Fibroblast of the aortic adventitia (primary cell): ENCODE measurements at regions not wholly inside any gene's neighbourhood (a gene's known extent, or its start where the extent isn't known, plus 50 kb on each side); places are given as distances from the start of the nearest gene placed in this dataset.

ENCODE experiments used
- DNase-seq: peaks from one replicate; pipeline ENCODE4 v3.0.0-alpha.2; 2010; ENCODE audit warnings: low read depth
- H3K4me3 ChIP-seq: 2 replicates; pipeline ENCODE4 v1.5.1; 2011; ENCODE audit warnings: low read depth, mild to moderate bottlenecking, control low read depth, low read length, moderate library complexity
- CTCF ChIP-seq: IDR thresholded peaks from 2 replicates; pipeline ENCODE4 v1.5.1; 2011; ENCODE audit warnings: mild to moderate bottlenecking, low read length, control low read depth, inconsistent platforms; ENCODE audit not compliant: insufficient read depth

DNA sequence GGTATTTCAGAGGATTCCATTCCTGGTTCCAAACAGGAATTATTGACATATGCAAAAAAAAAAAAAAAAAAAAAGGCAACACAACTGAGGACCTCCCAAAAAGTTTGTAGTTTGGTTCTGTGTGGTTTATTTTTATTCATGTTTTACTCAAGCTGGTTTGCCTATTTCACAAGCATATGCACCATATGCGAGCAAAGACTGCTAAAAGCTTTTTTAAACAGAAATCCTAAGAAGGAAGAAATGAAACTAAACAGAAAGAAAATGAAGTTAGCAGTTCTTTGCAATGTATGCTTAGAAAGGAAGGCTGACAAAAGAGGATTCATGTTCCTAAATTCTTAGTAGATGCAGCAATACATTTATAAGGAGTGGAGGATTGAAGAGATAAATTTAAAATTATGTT is 487.6 kb upstream of the FLRT2 start:
- no peak overlapping the region for H3K4me3 ChIP-seq
- no peak for DNase-seq
- no peak for TF ChIP-seq CTCF

DNA sequence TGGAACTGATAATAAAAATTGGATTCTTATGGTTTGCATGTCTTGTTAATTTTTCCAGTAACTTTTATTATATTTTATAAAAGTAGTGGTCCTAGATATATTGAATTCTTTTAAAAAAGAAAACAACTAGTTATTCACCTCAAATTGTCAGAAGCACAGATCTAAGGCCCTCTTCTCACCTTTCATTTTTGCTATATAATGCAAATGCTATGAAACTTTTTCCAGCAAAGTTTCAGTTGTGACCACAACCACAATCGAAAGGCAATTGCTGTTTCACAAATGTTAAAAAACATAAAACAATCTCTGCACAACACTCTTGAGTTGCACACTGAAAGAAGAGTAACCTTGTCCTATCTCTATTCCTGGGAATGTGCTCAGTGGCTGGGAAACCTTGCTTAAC is 479.8 kb upstream of the FLRT2 start:
- no peak for DNase-seq
- no peak for TF ChIP-seq CTCF
- no peak overlapping the region for H3K4me3 ChIP-seq

GRCh38 chr14:85052646-85053045 is 477.3 kb upstream of the FLRT2 start:
- H3K4me3 ChIP-seq: no peak overlapping the region
- no peak for TF ChIP-seq CTCF
- no peak for DNase-seq

GRCh38 chr14:85054178-85054577 is 475.8 kb upstream of the FLRT2 start:
- no peak for TF ChIP-seq CTCF
- H3K4me3 ChIP-seq: no peak overlapping the region
- DNase-seq: no peak

DNA sequence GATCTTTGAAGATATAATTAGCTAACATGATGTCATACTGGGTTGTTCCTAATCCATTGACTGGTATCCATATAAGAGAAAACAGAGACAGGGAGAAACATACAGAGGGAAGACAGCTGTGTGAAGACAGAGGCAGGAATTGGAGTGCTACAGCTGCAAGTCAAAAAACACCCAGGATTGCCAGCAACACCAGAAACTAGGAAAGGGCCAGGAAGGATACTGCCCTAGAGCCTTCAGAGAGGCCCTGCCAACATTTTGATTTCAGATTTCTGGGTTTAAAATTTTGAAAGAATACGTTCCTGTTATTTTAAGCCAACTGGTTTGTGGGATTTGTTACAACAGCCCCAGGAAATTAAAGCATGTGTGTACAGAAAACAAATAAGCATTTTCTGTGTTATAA is 473.7 kb upstream of the FLRT2 start:
- TF ChIP-seq CTCF: no peak
- H3K4me3 ChIP-seq: no peak overlapping the region
- DNase-seq: no peak

DNA sequence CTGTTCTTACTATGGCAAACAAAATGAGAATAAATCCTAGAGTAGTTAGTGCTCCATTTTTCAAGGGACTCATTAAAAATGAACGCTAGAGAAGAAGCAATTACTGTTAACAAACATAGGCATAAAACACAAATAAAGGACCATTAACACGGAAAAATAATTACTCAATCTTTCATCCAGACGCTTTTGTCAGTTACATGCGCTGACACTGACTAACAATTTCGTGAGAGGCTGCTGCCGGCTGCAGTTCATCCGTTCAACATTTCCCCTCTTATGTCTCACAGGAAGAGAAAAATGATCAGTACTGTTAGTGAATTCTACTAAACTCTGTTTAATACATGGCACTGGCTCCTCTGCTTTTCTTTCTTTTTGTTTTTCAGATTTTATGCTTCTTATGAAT is 472.7 kb upstream of the FLRT2 start:
- no peak for TF ChIP-seq CTCF

DNA sequence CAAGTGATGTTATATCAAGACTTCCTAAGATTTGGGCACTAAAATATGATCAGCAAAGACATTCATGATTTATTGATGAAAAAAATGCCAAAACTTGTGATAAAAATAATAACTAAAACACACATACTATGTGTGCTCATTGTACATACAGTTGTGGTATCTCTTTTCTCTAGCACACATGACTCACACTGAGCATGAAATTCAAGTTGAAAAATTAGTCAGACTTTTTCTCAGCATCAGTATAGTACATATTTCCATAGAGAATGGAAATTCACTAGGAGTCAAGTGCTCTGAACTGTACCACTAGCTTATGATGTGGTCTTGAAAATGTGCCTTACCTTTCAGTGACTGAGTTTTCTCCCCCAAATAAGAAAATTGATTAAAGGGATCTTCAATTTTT is 471.8 kb upstream of the FLRT2 start:
- TF ChIP-seq CTCF: no peak
- no peak for DNase-seq
- no peak overlapping the region for H3K4me3 ChIP-seq

More for the DNA sequence above, 472.7 kb upstream of the FLRT2 start:
- no peak overlapping the region for H3K4me3 ChIP-seq
- DNase-seq: no peak
